ENCODE measurements at regions not wholly inside any gene's neighbourhood (a gene's known extent, or its start where the extent isn't known, plus 50 kb on each side); places are given as distances from the start of the nearest gene placed in this dataset.

- no peak for DNase-seq (ENCODE audit: extremely low read depth, insufficient read length)
- no peaks in the 10 kb centered on the region for H3K27me3 ChIP-seq (replicated peaks; ENCODE audit: control insufficient read depth, insufficient read depth, low read length)
- H3K4me3 ChIP-seq (replicated peaks; ENCODE audit: low read depth, low read length): no peak overlapping the region
- no peak for TF ChIP-seq CTCF (IDR thresholded peaks at IDR 0.05; ENCODE audit: insufficient read depth, low read length, poor library complexity, severe bottlenecking)
- no peaks in the 10 kb centered on the region for H3K36me3 ChIP-seq (ENCODE audit: control insufficient read depth, insufficient read depth, low read length)
Observed at GRCh38 chrX:42855259-42855658, 77.3 kb upstream of the PPP1R2C start.

GRCh38 chrX:42857766-42858165 lies 79.8 kb upstream of the PPP1R2C start:
- H3K4me3 ChIP-seq (replicated peaks; ENCODE audit: low read depth, low read length): no peak overlapping the region
- TF ChIP-seq CTCF (IDR thresholded peaks at IDR 0.05; ENCODE audit: insufficient read depth, low read length, poor library complexity, severe bottlenecking): no peak
- no peak for DNase-seq (ENCODE audit: extremely low read depth, insufficient read length)
- H3K27me3 ChIP-seq (replicated peaks; ENCODE audit: control insufficient read depth, insufficient read depth, low read length): no peaks in the 10 kb centered on the region
- H3K36me3 ChIP-seq (ENCODE audit: control insufficient read depth, insufficient read depth, low read length): no peaks in the 10 kb centered on the region

- TF ChIP-seq CTCF (IDR thresholded peaks at IDR 0.05; ENCODE audit: insufficient read depth, low read length, poor library complexity, severe bottlenecking): no peak
- H3K27me3 ChIP-seq (replicated peaks; ENCODE audit: control insufficient read depth, insufficient read depth, low read length): no peaks in the 10 kb centered on the region
- no peak overlapping the region for H3K4me3 ChIP-seq (replicated peaks; ENCODE audit: low read depth, low read length)
- peak; percentile 6 for DNase-seq (ENCODE audit: extremely low read depth, insufficient read length)
- H3K36me3 ChIP-seq (ENCODE audit: control insufficient read depth, insufficient read depth, low read length): no peaks in the 10 kb centered on the region
Observed at GRCh38 chrX:42869011-42869410, 91.0 kb upstream of the PPP1R2C start.

GRCh38 chrX:42869659-42870476 lies 91.9 kb upstream of the PPP1R2C start:
- H3K27me3 ChIP-seq (replicated peaks; ENCODE audit: control insufficient read depth, insufficient read depth, low read length): no peaks in the 10 kb centered on the region
- TF ChIP-seq CTCF (IDR thresholded peaks at IDR 0.05; ENCODE audit: insufficient read depth, low read length, poor library complexity, severe bottlenecking): no peak

GRCh38 chrX:42886519-42886918 lies 108.6 kb upstream of the PPP1R2C start:
- no peak overlapping the region for H3K4me3 ChIP-seq (replicated peaks; ENCODE audit: low read depth, low read length)
- H3K27me3 ChIP-seq (replicated peaks; ENCODE audit: control insufficient read depth, insufficient read depth, low read length): no peaks in the 10 kb centered on the region
- TF ChIP-seq CTCF (IDR thresholded peaks at IDR 0.05; ENCODE audit: insufficient read depth, low read length, poor library complexity, severe bottlenecking): no peak
- no peaks in the 10 kb centered on the region for H3K36me3 ChIP-seq (ENCODE audit: control insufficient read depth, insufficient read depth, low read length)
- DNase-seq (ENCODE audit: extremely low read depth, insufficient read length): no peak

More at GRCh38 chrX:42869659-42870476, 91.9 kb upstream of the PPP1R2C start:
- no peak overlapping the region for H3K4me3 ChIP-seq (replicated peaks; ENCODE audit: low read depth, low read length)
- H3K36me3 ChIP-seq (ENCODE audit: control insufficient read depth, insufficient read depth, low read length): no peaks in the 10 kb centered on the region
- DNase-seq (ENCODE audit: extremely low read depth, insufficient read length): peak; percentile 57
